Liver (tissue), 3 donors: ENCODE measurements at regions not wholly inside any gene's neighbourhood (a gene's known extent, or its start where the extent isn't known, plus 50 kb on each side); places are given as distances from the start of the nearest gene placed in this dataset.

Experiments used
- EGR1 ChIP-seq, 2 donors: IDR thresholded peaks; 2 replicates each; pipeline ENCODE4 v1.6.1; 2016 to 2018; ENCODE audit warnings: antibody characterized with exemption in 2 of 2, low read depth in 2 of 2
- FOXA1 ChIP-seq: IDR thresholded peaks from 2 replicates; pipeline ENCODE4 v1.6.1; 2016; ENCODE audit warnings: antibody characterized with exemption
- GABPA ChIP-seq, 2 donors: IDR thresholded peaks in 1 of 2; conservative IDR thresholded peaks in 1 of 2; 2 replicates each; pipeline ENCODE4 v1.6.1; 2016; ENCODE audit warnings: antibody characterized with exemption in 2 of 2, mild to moderate bottlenecking in 1 of 2, moderate library complexity in 1 of 2
- RAD21 ChIP-seq, 2 donors: IDR thresholded peaks; 2 replicates each; pipeline ENCODE4 v1.6.1; 2016; ENCODE audit warnings: antibody characterized with exemption in 2 of 2, mild to moderate bottlenecking in 2 of 2
- RXRA ChIP-seq, 2 donors: IDR thresholded peaks; 2 replicates each; pipeline ENCODE4 v1.6.1; 2017 to 2018; ENCODE audit warnings: antibody characterized with exemption in 2 of 2, mild to moderate bottlenecking in 1 of 2
- SP1 ChIP-seq: IDR thresholded peaks from 2 replicates; pipeline ENCODE4 v1.6.1; 2018; ENCODE audit warnings: antibody characterized with exemption, mild to moderate bottlenecking
- TF ChIP-seq, protein P1 (sequence below): IDR thresholded peaks from 2 replicates; pipeline ENCODE4 v1.6.1; 2016; ENCODE audit warnings: antibody characterized with exemption
- TF ChIP-seq, protein P2 (sequence below): fragments of 150-350 bp; IDR thresholded peaks from 2 replicates; pipeline ENCODE4 v1.5.1; 2017; ENCODE audit warnings: improper control_type of control experiment, low read depth, low read length; ENCODE audit not compliant: missing input control
- TF ChIP-seq, protein P3 (sequence below): IDR thresholded peaks from 2 replicates; pipeline ENCODE4 v1.6.1; 2016; ENCODE audit warnings: antibody characterized with exemption
- TF ChIP-seq, protein P4 (sequence below): IDR thresholded peaks from 2 replicates; pipeline ENCODE4 v1.6.1; 2016; ENCODE audit warnings: antibody characterized with exemption
- TF ChIP-seq, protein P5 (sequence below): IDR thresholded peaks from 2 replicates; pipeline ENCODE4 v1.6.1; 2016; ENCODE audit warnings: antibody characterized with exemption, mild to moderate bottlenecking
- donor health status: healthy.
- donor health status: healthy.

DNA sequence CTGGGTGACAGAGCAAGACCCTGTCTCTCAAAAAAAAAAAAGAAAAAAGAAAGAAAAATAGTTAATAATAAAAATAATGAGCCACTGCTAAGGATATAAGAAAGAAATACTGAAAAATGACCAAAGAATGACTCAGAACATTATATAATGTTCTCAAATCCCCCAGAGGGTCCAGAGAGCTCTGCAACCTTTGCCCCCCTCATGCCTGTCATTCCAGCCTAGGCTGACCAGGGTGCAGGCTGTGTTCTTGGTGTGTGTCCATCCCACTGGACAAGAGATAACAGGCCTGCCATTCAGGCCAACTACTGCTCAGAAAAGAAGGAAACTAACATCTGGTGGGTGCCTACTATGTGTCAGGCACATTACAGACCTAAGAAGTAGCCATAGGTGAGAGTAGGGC is 72.7 kb upstream of the EDNRA start:
- TF ChIP-seq, protein P1, sequence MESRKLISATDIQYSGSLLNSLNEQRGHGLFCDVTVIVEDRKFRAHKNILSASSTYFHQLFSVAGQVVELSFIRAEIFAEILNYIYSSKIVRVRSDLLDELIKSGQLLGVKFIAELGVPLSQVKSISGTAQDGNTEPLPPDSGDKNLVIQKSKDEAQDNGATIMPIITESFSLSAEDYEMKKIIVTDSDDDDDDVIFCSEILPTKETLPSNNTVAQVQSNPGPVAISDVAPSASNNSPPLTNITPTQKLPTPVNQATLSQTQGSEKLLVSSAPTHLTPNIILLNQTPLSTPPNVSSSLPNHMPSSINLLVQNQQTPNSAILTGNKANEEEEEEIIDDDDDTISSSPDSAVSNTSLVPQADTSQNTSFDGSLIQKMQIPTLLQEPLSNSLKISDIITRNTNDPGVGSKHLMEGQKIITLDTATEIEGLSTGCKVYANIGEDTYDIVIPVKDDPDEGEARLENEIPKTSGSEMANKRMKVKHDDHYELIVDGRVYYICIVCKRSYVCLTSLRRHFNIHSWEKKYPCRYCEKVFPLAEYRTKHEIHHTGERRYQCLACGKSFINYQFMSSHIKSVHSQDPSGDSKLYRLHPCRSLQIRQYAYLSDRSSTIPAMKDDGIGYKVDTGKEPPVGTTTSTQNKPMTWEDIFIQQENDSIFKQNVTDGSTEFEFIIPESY, result no peak
- TF ChIP-seq GABPA (IDR thresholded peaks at IDR 0.05 in 1 of 2, conservative IDR thresholded peaks at IDR 0.05 in 1 of 2), result no peak
- no peak for TF ChIP-seq RAD21 (IDR thresholded peaks at IDR 0.05)
- TF ChIP-seq, protein P2, sequence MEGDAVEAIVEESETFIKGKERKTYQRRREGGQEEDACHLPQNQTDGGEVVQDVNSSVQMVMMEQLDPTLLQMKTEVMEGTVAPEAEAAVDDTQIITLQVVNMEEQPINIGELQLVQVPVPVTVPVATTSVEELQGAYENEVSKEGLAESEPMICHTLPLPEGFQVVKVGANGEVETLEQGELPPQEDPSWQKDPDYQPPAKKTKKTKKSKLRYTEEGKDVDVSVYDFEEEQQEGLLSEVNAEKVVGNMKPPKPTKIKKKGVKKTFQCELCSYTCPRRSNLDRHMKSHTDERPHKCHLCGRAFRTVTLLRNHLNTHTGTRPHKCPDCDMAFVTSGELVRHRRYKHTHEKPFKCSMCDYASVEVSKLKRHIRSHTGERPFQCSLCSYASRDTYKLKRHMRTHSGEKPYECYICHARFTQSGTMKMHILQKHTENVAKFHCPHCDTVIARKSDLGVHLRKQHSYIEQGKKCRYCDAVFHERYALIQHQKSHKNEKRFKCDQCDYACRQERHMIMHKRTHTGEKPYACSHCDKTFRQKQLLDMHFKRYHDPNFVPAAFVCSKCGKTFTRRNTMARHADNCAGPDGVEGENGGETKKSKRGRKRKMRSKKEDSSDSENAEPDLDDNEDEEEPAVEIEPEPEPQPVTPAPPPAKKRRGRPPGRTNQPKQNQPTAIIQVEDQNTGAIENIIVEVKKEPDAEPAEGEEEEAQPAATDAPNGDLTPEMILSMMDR, result no peak
- TF ChIP-seq RXRA (IDR thresholded peaks at IDR 0.05), result no peak
- no peak for TF ChIP-seq SP1
- TF ChIP-seq EGR1 (IDR thresholded peaks at IDR 0.05; ENCODE audit: low read depth in 2 of 2), result no peak
- TF ChIP-seq, protein P3, sequence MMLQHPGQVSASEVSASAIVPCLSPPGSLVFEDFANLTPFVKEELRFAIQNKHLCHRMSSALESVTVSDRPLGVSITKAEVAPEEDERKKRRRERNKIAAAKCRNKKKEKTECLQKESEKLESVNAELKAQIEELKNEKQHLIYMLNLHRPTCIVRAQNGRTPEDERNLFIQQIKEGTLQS, result no peak
- no peak for TF ChIP-seq FOXA1
- TF ChIP-seq, protein P4, sequence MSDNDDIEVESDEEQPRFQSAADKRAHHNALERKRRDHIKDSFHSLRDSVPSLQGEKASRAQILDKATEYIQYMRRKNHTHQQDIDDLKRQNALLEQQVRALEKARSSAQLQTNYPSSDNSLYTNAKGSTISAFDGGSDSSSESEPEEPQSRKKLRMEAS, result no peak
- TF ChIP-seq, protein P5, sequence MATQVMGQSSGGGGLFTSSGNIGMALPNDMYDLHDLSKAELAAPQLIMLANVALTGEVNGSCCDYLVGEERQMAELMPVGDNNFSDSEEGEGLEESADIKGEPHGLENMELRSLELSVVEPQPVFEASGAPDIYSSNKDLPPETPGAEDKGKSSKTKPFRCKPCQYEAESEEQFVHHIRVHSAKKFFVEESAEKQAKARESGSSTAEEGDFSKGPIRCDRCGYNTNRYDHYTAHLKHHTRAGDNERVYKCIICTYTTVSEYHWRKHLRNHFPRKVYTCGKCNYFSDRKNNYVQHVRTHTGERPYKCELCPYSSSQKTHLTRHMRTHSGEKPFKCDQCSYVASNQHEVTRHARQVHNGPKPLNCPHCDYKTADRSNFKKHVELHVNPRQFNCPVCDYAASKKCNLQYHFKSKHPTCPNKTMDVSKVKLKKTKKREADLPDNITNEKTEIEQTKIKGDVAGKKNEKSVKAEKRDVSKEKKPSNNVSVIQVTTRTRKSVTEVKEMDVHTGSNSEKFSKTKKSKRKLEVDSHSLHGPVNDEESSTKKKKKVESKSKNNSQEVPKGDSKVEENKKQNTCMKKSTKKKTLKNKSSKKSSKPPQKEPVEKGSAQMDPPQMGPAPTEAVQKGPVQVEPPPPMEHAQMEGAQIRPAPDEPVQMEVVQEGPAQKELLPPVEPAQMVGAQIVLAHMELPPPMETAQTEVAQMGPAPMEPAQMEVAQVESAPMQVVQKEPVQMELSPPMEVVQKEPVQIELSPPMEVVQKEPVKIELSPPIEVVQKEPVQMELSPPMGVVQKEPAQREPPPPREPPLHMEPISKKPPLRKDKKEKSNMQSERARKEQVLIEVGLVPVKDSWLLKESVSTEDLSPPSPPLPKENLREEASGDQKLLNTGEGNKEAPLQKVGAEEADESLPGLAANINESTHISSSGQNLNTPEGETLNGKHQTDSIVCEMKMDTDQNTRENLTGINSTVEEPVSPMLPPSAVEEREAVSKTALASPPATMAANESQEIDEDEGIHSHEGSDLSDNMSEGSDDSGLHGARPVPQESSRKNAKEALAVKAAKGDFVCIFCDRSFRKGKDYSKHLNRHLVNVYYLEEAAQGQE, result no peak
